GM18868 (cell line): ENCODE measurements at regions not wholly inside any gene's neighbourhood (a gene's known extent, or its start where the extent isn't known, plus 50 kb on each side); places are given as distances from the start of the nearest gene placed in this dataset.

Experiments used
- ATAC-seq: cut with Tn5 transposase; IDR thresholded peaks from one replicate; pipeline ENCODE4 v1.9.1; 2021; ENCODE audit warnings: mild to moderate bottlenecking, moderate library complexity; ENCODE audit not compliant: unreplicated experiment

DNA sequence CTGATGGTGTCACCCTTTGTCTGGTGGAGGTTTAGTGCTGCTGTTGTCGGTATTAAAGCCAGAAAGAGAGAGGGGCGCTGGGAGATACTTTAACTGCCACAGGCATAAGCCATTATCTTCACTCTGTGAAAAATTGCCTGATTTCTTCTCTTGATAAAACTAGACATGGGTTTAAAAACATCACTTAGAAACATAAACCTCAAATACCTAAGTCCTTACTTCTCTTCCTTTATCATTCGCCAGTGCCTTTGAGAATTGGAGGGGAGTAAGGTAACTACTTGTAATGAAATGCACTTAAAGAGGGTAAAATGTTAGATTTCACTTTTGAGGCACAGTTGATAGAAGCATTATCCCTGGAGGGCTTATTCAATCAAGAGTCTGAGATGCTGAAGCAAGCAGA is 434.5 kb downstream of the OLFM4 start:
- no peak for ATAC-seq

DNA sequence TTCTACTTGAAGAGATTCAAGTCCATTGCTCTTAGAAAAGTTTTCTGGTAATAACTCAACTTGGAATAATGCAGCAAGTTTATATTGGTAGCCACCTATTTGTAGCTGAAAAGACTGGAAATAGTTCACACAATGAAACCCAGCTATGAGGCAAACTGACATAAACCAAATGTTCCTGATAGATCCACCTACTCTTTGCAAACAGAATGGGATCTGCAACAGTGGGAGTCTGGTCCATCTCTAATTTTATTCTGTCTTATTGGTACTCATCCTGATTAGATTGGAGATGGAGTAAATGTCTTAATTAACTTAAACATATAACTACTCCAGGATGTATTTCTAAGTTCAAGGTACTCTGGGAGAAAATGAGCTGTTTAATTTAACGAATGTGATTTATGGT is 438.0 kb downstream of the OLFM4 start:
- no peak for ATAC-seq

DNA sequence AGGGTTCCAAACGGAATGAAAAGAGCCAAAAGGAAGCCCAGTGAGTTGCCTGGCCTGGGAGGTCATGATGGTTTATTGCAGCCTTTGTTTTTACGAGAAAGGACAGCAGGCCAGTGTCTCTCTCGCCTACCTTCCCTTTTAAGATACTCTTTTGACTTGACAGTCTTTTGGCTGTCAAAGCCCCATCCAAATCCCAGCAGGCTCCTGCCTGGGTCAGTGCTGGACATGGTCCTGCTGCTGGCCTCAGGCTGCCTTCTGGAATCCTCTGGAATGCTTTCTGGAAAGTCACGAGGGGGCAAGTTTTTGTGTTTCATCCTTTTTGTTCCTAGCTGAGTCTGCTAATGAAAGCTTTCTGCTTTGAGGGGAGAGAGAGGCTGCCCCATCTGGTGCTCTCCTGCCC is 444.8 kb downstream of the OLFM4 start:
- ATAC-seq = no peak

DNA sequence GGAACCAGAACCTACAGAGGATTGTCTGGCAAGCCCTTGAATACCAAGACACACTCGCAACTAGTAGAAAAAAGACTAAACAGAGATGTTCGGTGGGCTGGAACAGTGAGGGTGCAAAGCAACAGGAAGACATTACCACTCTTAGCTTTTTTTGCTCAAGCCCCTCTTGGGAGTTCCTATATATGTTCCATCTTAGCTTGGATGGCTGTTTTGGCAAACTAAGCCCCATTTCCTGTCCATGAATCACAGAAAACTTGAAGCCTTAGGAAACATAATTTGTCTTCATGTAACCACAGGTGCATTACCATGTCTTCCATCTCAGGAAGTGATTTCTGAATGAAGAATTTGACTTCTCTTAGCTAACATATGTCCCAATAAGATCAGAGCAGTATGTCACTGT is 446.3 kb downstream of the OLFM4 start:
- no peak for ATAC-seq

DNA sequence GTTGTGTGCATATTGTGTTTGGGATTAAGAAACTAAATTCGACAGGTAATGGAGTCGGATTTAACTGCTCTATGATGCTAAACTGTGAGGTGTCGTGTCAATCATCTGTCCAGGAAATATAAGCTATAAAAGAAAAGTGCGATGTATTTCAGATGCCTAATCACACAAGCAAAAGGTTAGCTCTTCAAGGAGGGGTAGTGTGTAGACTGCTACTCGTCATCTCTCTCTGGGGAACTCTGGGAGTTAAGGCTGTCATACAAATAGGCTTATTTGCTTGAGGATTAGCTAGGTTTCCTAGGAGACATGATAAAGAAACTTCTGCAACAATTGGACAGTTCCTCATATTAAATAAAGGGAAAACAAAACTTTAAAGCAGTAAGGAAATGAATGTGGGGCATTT is 462.1 kb downstream of the OLFM4 start:
- no peak for ATAC-seq

DNA sequence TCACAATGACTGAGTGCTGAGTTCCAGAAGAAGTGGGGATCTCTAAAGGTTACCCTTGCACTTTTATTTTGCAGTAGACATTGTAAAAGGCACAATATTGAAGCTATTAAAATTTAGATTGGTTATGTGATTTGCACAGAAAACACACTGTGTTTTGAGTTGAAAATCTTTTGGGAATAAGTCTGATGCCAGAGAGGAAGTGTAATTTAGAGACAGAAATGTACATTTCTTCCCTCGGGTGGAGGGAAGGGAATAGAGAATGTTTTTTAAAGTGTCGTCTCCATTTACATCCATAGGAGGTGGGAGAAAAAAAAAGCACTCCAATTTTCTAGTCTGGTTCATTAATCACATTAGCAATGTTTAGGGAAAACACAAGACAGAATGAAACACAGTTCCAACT is 465.8 kb downstream of the OLFM4 start:
- no peak for ATAC-seq

DNA sequence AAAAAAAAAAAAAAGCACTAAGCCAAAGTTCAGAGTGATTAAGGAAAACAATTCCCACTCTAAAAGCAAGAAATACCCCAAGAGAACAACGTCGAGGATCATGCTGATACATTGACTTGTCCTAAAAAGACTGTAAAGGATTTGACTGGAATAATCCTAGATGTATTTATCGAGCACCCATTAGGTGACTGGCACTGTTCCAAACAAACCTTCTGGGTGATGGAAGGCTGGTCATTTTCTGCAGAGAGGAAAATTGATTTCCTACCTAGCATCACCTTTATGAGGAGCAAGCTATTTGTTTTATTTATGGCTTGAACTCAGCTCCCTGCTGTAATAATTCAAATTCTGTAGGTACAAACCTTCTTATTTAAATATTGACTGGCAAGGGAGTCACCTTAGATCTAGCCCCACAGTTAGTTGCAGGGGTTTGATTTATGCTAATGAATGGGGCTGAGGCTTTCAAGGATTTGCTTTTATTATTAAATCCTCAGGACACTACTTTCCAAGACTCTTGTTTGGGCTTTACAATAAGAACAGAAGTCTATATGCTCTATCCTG is 471.0 kb downstream of the OLFM4 start:
- no peak for ATAC-seq

DNA sequence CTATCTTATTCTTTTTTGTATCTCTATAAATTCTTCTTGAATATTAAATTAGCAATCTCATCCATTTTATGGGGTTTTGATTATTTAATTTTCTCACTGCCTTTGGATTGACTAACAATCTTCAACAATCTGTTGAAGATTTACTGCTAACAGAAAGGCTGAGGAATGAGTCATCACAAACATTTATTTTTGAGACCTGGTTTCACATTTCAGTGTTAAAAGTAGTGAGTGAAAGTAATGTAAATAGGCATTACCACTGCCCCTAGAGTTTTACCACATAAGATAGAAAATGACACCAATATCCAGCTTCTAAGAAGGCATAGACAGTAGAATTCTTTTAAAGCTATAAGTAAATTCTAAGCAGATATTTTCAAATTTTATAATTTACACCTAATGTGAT is 472.8 kb downstream of the OLFM4 start:
- ATAC-seq = peak; percentile 99

DNA sequence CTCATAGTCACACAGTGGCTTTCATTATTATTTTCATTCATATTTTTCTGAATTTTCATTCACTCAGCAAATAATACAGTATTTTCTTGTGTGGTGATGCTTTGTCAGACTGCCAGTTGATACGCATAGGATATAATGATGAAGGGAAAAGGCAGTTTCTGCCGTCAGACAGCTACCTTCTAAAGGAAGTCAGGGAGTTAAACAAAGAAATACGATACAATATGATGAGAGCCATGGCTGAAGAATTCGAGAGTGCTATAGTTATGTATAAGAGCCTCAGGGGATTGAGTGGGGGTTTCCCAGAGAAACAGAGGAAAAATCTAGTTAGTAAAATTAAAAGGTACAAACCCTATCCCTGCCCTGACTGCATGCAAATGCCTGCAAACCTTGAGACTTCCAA is 479.1 kb downstream of the OLFM4 start:
- no peak for ATAC-seq

DNA sequence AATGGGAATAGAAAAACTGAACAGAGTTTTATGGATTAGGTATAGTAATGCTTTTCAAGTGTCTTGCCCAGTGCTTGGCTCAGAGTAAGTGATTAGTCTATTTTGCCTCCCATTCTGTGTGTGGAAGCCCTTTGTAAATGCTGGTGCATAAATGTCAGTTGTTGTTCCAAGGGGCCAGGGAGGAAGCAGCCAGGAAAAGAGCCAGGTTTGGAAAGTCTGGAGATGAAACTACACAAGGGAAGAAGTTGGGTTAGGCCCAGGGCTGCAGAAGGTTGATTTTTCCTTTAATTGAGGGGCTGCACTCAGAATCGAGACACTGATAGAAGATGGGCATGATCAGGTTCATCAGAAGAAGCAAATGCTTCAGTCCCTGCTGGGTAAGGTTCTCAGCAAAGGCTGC is 484.0 kb downstream of the OLFM4 start:
- ATAC-seq = no peak

DNA sequence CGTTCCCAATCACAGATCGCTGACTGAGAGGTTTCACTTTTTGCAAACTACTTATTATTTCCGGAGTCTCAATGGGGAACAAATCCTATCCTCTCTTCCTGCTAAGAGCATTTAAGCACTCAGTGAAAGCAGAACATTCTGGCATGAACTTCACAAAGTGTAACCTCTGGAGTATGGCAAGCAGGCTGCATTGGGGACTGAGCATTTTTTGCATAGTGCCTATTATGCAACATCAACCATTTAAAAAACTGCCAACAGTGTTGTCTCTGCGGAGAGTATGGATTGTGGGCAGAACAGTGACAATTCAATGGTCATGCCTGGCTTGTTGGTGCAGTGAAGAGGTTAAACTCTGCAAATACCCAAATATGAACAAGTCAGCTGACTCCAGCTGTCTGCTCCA is 484.6 kb downstream of the OLFM4 start:
- ATAC-seq = no peak

DNA sequence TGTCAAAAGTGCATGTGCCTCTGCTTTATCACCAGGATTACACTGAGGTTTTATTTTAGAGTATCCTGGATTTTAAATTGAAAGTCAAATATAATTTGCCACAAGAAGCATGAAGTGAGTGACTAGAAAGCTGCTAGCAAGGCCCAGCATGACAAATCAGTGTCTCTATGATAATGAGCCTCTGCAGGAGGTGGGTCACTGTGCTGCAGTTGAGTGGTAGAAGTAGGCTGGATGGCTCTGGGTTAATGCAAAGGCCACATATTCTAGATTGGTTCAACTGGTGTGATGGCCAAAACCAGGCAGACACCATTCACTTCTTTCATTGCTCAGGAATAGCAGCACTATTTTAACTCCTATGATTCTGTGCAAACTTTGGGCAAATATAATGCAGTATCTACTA is 491.5 kb downstream of the OLFM4 start:
- no peak for ATAC-seq

DNA sequence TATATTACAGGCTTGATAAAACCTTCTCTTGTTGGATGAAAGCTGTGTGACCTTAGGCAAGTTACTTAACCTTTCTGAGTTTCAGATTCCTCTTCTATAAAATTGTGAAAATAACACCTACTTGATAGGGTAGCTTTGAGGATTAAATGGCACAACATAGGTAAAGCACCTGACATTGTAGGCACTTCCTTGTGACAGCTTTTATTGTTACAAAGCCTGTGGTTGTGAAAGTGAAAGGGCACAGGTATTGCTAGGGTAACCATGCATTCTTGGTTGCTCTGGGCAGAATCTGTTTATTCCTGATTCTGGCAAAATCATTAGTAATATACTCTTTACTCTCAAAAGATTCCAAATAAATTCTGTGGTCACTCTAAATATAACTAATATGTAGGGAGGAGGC is 493.4 kb downstream of the OLFM4 start:
- ATAC-seq = peak; percentile 77

DNA sequence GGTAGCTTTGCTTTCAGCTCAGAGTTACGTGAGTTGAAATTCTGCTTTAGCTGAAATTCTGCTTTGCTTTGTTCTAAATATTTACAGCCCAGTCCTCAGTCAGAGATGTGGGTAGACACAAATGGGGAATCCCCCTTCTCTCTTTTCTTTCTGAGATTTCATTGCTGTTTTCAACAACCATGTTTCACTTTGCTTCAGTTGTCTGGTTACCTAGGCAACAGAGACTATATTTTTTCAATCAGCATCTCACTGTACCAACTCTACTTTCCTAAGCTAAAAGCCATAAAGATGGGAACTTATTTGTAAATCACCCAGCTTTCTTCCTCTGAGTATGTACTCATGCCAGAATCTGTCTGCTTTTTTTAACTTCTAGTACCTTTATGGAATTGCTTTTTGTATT is 509.0 kb downstream of the OLFM4 start:
- ATAC-seq = no peak

DNA sequence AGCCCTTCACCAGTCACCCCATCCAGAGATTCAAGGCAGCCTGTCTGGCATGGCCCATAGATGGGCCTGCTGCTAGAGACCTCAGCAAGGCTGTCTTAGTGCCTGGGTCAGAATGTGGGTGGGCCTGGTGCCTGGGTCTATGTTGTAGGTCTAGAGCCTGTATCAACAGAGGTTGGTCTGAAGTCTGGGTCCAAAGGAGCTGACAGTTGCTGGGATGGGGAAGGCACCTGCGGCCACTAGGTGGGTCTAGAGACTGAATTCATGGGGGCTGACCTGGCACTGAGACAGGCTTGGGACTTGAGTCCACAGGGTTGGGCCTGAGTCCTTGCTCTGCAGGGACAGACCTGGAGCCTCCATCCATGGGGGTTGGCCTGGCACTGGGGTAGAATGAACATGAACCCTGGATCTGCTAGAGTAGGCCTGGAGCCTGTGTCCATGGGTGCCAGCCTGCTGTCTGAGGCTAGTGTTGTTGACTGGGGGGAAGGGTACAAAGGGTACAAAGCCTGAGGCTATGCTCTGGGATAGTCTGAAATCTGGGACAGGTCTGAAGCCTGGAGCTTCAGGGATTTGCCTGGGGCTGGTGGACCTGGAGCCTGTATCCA is 516.8 kb downstream of the OLFM4 start:
- ATAC-seq = no peak

DNA sequence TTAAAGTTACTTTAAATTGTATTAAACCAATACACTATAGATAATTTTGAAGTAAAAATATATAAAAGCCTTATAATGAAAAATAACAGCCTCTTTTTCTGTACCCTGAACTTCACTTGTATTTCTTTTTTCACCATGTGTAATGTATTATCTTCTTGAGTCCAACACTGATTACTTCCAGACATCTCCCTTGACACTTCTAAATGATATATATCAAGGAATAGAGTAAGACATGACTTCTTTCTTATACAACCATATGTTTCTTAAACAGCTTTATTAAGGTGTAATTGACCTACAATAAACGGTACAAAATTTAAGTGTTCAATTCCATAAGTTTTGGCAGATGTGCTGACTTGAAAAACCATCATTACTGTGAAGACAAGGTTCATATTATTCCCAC is 531.9 kb downstream of the OLFM4 start:
- ATAC-seq = no peak

DNA sequence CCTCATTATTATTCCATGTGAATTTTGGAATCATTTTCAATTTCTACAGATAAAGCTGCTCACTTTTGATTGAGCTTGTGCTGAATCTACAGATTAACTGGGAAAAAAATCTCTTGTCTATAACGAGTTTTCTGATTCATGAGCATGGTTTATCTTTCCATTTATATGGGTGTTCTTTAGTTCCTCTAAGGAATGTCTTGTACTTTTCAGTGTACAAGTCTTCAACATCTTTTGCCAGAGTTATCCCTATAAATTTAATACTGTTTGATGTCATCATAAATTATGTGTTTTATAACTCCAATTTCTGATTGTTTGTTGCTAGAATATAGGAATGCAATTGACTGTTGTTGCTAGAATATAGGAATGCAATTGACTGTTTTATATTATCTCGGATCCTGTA is 533.8 kb downstream of the OLFM4 start:
- no peak for ATAC-seq

DNA sequence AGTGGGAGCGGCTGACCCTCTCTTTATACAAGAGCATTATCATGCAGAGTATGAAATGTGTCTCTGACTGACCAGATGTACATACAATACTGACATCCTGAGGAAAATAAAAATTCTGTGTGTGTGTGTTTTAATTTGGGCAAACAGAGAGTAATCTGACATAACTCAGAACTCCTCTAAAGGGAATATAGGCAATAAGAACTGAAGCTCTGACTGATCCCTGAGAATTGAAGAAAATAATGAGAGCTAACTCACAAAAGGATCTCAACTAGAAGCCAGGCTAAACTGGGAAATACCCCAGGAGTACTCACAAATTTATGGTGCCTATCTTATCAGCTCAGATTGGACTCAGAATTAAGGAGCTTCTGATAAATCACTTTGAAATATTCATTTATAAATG is 539.9 kb downstream of the OLFM4 start:
- ATAC-seq = no peak

DNA sequence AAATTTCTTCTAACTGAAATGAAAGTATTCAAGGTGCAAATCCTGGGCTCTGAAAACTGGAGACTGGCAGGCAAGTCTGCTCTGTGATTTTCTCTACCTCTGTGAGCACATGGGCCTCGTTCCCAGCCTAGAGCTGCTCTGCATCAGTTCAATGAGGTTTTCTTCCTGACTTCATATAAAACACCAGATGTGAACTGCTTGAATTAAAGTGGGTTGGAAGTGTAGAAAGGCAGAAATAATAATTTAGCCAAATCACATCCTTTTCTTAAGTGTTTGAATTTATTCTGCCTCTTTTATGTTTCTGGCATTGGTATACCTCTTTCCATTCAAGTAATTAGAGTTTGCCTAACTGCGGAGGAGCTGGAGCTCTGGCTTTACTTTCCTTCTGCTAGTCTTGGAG is 540.8 kb downstream of the OLFM4 start:
- no peak for ATAC-seq

DNA sequence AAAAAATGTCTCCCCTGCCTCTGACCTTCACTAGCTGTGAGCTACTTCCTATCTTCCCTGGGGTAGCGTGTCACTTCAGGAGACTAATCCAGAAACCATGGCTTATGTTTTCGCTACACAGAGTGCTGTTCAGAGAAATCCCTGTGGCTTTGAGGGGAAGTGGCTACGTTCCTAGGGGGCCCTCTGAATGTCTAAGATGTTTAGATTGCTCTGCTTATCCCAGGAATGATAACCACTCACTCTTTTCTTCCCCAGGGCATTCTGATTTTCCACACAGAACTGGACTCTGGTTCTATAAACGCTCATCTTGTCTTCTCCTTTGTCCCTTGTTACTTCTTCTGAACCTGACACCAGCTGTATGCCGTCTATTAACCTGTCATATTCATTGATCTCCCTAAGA is 572.5 kb downstream of the OLFM4 start:
- ATAC-seq = no peak

DNA sequence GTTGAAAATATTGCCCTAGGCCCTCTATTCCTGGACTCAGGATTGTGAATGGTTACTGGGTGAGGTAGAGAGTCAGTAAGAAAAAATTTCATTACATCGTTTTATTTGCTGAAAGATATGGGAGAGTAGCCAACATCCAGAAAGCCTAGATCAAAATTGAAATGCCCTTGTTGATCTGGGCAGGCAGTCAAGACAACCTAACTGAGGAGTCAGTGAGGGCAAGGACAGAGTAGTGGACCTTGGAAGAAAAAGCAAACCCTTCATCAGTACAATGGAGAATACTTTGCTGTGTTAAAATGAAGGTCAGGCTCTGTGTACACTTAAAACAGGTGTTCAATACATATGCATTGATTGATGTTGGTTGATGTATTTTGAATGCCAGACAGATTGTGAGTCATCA is 576.7 kb downstream of the OLFM4 start:
- ATAC-seq = no peak

DNA sequence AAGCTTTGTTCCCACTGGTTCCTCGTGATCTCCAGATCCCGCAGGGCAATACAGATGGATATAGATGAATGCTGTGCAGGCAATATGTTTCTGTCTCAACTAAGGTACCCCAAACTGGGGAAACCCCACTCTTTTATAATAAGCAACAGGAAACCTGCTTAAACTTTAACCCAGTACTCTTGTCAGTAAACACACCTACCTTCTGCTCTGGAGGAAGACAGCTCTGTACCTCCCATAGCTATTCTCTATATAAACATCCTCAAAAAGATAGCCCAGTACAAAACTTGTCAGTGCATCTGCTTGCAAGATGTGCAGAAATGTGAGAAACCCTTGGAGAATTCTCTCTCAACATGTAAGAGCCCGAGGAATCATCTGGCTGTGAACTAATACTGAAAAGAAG is 583.6 kb downstream of the OLFM4 start:
- ATAC-seq = no peak

DNA sequence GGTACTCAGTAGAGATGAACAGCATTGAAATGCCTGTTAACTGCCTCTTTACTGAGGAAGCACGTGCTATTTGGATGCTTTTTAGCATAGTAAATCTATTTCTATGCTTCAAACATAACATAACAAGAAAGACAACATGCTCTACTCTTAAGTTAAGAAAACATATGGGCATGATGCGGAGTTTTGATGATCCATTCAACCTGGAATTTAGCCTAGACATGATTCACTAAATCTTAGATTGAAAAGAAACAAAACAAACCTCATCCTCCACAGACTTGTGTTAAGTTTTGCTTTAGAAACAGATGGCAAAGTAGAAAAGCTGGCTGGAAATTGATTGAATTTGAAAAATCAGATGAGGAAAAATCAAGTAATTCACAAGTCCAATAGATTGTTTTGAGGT is 593.8 kb downstream of the OLFM4 start:
- ATAC-seq = no peak
